Loucy (cell line): ENCODE measurements at regions not wholly inside any gene's neighbourhood (a gene's known extent, or its start where the extent isn't known, plus 50 kb on each side); places are given as distances from the start of the nearest gene placed in this dataset.

Experiments used
- H2AFZ ChIP-seq: fragments of 200-600 bp; sonication (generic); 2 replicates; pipeline ENCODE4 v1.6.0; 2016; ENCODE audit warnings: antibody characterized with exemption, mild to moderate bottlenecking, low read length, moderate library complexity
- H3F3A ChIP-seq: fragments of 200-600 bp; 2 replicates; pipeline ENCODE4 v1.6.0; 2016; ENCODE audit warnings: antibody characterized with exemption, low read depth, mild to moderate bottlenecking
- H3K27me3 ChIP-seq: fragments of 200-600 bp; sonication (generic); 2 replicates; pipeline ENCODE4 v1.6.1; 2014; ENCODE audit warnings: low read length, mild to moderate bottlenecking; ENCODE audit not compliant: insufficient read depth, poor library complexity, severe bottlenecking
- H3K36me3 ChIP-seq: fragments of 200-600 bp; sonication (generic); 2 replicates; pipeline ENCODE4 v1.6.1; 2016; ENCODE audit warnings: low read length; ENCODE audit not compliant: insufficient read depth
- H3K4me1 ChIP-seq: fragments of 200-600 bp; sonication (generic); 2 replicates; pipeline ENCODE4 v1.5.1; 2014; ENCODE audit warnings: low read length, mild to moderate bottlenecking; ENCODE audit not compliant: insufficient read depth, poor library complexity, severe bottlenecking
- H3K4me2 ChIP-seq: fragments of 200-600 bp; sonication (generic); 2 replicates; pipeline ENCODE4 v1.6.0; 2014; ENCODE audit warnings: antibody characterized with exemption, low read length, low read depth, mild to moderate bottlenecking; ENCODE audit not compliant: poor library complexity, severe bottlenecking
- H3K4me3 ChIP-seq: fragments of 200-600 bp; sonication (generic); 2 replicates; pipeline ENCODE4 v1.5.1; 2014; ENCODE audit warnings: low read length, mild to moderate bottlenecking, mixed read lengths; ENCODE audit not compliant: poor library complexity, severe bottlenecking
- H3K79me2 ChIP-seq: fragments of 200-600 bp; sonication (generic); 2 replicates; pipeline ENCODE4 v1.6.1; 2014; ENCODE audit warnings: low read length; ENCODE audit not compliant: insufficient read depth
- H3K9ac ChIP-seq: fragments of 200-600 bp; sonication (generic); 2 replicates; pipeline ENCODE4 v1.6.0; 2014; ENCODE audit warnings: mild to moderate bottlenecking, low read depth, low read length, moderate library complexity; ENCODE audit not compliant: poor library complexity, severe bottlenecking
- H3K9me2 ChIP-seq: fragments of 200-600 bp; sonication (generic); replicated peaks from 2 replicates; pipeline ENCODE4 v1.6.1; 2016; ENCODE audit warnings: low read depth, low read length, mixed read lengths
- H3K9me3 ChIP-seq: fragments of 200-600 bp; sonication (generic); 2 replicates; pipeline ENCODE4 v1.6.1; 2014; ENCODE audit warnings: mild to moderate bottlenecking, antibody characterized with exemption, low read length, low read depth; ENCODE audit not compliant: insufficient read depth
- H4K20me1 ChIP-seq: fragments of 200-600 bp; sonication (generic); 2 replicates; pipeline ENCODE4 v1.6.0; 2014; ENCODE audit warnings: antibody characterized with exemption, low read length, mild to moderate bottlenecking; ENCODE audit not compliant: insufficient read depth, poor library complexity, severe bottlenecking
- EZH2phosphoT487 ChIP-seq: fragments of 200-600 bp; IDR thresholded peaks from 2 replicates; pipeline ENCODE4 v1.6.1; 2018; ENCODE audit warnings: antibody characterized with exemption, mild to moderate bottlenecking, moderate library complexity, borderline replicate concordance
- TF ChIP-seq, protein P1 (sequence below): fragments of 200-600 bp; sonication (generic); conservative IDR thresholded peaks from 2 replicates; pipeline ENCODE4 v1.5.1; 2014; ENCODE audit warnings: mild to moderate bottlenecking, antibody characterized with exemption, low read length

DNA sequence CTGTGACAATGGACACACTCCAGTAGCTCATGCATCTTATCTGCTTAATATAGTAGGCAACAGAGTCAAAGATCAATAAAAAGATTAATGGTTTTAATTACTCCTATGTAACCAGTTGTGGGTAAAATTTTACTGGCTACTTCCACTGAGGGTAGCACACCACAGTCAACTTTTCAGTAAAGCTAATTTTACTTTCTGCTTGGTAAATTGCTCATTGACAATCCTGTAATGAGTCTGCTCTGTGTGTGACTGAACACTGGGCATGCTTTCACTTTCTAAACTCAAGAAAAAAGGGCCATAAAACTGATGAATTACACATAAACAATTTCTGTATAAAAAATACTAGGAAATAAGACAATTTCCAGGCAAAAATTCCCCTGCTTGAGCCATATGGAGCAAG is 838.3 kb downstream of the VGLL3 start:
- Histone ChIP-seq H3K27me3 (no peaks in the 10 kb centered on the region), H3K36me3 (no peaks in the 10 kb centered on the region), H3K9me2 (no peaks in the 10 kb centered on the region), H3F3A (no peaks in the 10 kb centered on the region), H3K9me3 (no peaks in the 10 kb centered on the region), H2AFZ (no peak overlapping the region), H3K79me2 (no peaks in the 10 kb centered on the region), H4K20me1 (no peaks in the 10 kb centered on the region), H3K4me2 (no peak overlapping the region), H3K9ac (no peak overlapping the region), H3K4me1 (no peaks in the 10 kb centered on the region), H3K4me3 (no peak overlapping the region)
- TF ChIP-seq, protein P1, sequence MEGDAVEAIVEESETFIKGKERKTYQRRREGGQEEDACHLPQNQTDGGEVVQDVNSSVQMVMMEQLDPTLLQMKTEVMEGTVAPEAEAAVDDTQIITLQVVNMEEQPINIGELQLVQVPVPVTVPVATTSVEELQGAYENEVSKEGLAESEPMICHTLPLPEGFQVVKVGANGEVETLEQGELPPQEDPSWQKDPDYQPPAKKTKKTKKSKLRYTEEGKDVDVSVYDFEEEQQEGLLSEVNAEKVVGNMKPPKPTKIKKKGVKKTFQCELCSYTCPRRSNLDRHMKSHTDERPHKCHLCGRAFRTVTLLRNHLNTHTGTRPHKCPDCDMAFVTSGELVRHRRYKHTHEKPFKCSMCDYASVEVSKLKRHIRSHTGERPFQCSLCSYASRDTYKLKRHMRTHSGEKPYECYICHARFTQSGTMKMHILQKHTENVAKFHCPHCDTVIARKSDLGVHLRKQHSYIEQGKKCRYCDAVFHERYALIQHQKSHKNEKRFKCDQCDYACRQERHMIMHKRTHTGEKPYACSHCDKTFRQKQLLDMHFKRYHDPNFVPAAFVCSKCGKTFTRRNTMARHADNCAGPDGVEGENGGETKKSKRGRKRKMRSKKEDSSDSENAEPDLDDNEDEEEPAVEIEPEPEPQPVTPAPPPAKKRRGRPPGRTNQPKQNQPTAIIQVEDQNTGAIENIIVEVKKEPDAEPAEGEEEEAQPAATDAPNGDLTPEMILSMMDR = no peak
- TF ChIP-seq EZH2phosphoT487 = no peak

- Histone ChIP-seq H4K20me1 (no peaks in the 10 kb centered on the region), H3K79me2 (no peaks in the 10 kb centered on the region), H3K9ac (no peak overlapping the region), H3K9me2 (no peaks in the 10 kb centered on the region), H2AFZ (no peak overlapping the region), H3K9me3 (no peaks in the 10 kb centered on the region), H3K36me3 (no peaks in the 10 kb centered on the region), H3F3A (no peaks in the 10 kb centered on the region), H3K4me2 (no peak overlapping the region), H3K4me1 (no peaks in the 10 kb centered on the region), H3K4me3 (no peak overlapping the region), H3K27me3 (no peaks in the 10 kb centered on the region)
- TF ChIP-seq, protein P1 = no peak
- TF ChIP-seq EZH2phosphoT487 = no peak
Observed at GRCh38 chr3:86149054-86149453, 841.9 kb downstream of the VGLL3 start.

DNA sequence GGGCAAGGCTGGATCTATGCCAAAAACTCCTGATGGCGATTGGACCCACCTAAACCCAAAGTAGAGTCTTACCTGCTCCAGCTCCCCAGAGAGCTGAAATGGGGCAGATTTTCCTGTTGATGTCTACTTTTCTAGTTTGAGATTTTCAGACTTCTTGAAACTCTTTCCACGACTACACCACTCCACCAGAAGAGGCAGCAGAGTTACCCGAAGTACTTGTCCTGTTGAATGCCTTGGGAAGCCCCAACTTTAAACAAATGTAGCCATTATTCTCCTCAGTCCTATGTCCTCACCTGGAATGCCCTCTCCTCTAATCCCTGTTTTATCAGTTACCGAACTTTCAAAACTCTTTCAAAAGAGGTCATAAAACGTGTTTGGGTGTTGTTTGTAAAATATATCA is 843.8 kb downstream of the VGLL3 start:
- no peak overlapping the region for H3K4me2 ChIP-seq
- H3K4me1 ChIP-seq = no peaks in the 10 kb centered on the region
- no peak overlapping the region for H3K9ac ChIP-seq
- H3K4me3 ChIP-seq = no peak overlapping the region
- H3K9me2 ChIP-seq = no peaks in the 10 kb centered on the region
- no peaks in the 10 kb centered on the region for H3F3A ChIP-seq
- no peak overlapping the region for H2AFZ ChIP-seq
- H3K36me3 ChIP-seq = no peaks in the 10 kb centered on the region
- TF ChIP-seq EZH2phosphoT487 = no peak
- TF ChIP-seq, protein P1 = no peak
- H3K79me2 ChIP-seq = no peaks in the 10 kb centered on the region
- no peaks in the 10 kb centered on the region for H3K9me3 ChIP-seq
- no peaks in the 10 kb centered on the region for H4K20me1 ChIP-seq
- H3K27me3 ChIP-seq = no peaks in the 10 kb centered on the region
